H1 (cell line): ENCODE measurements at regions not wholly inside any gene's neighbourhood (a gene's known extent, or its start where the extent isn't known, plus 50 kb on each side); places are given as distances from the start of the nearest gene placed in this dataset.

Experiments
- CTCF ChIA-PET: fragments of 300-600 bp; sonication (Branson Sonifier 250); formaldehyde crosslinking; loops from one replicate; lab custom pipeline; 2021; ENCODE audit not compliant: partially characterized antibody; lab: Charles Lee
- POLR2A ChIA-PET: fragments of 300-600 bp; sonication (Branson Sonifier 250); formaldehyde crosslinking; loops from one replicate; lab custom pipeline; 2021; ENCODE audit warnings: inconsistent platforms; ENCODE audit not compliant: partially characterized antibody; lab: Charles Lee
- DNase-seq, 2 experiments: peaks; one replicate each; pipeline versions ENCODE4 v3.0.0 to v3.0.0-alpha.2; 2010 to 2022; ENCODE audit warnings: low spot score in 2 of 2, low read depth in 1 of 2, mixed read lengths in 1 of 2
- FAIRE-seq: peaks from 2 replicates; lab custom pipeline; 2011; peaks lifted over from hg19 to GRCh38; lab: Jason Lieb, UNC
- H2AFZ ChIP-seq: 2 replicates; pipeline ENCODE4 v1.8.1; 2012; ENCODE audit warnings: low read length, inconsistent platforms
- H2AK5ac ChIP-seq: 2 replicates; pipeline ENCODE4 v1.6.1; 2013; ENCODE audit warnings: low read depth, low read length
- H2BK120ac ChIP-seq: replicated peaks from 2 replicates; pipeline ENCODE3; 2013; ENCODE audit warnings: low read depth, low read length, inconsistent platforms
- H2BK12ac ChIP-seq: 2 replicates; pipeline ENCODE4 v1.6.1; 2013; ENCODE audit warnings: low read depth, low read length
- H2BK15ac ChIP-seq: 2 replicates; pipeline ENCODE4 v1.6.1; 2013; ENCODE audit warnings: low read length
- H2BK20ac ChIP-seq: 2 replicates; pipeline ENCODE4 v1.6.1; 2013; ENCODE audit warnings: low read length
- H2BK5ac ChIP-seq: 2 replicates; pipeline ENCODE4 v1.6.1; 2013; ENCODE audit warnings: low read depth, low read length
- H3K14ac ChIP-seq: 2 replicates; pipeline ENCODE4 v1.6.1; 2013; ENCODE audit warnings: inconsistent platforms; ENCODE audit not compliant: insufficient read length
- H3K18ac ChIP-seq: 2 replicates; pipeline ENCODE4 v1.6.1; 2013; ENCODE audit warnings: low read length; ENCODE audit errors: extremely low read depth
- H3K23ac ChIP-seq: 2 replicates; pipeline ENCODE4 v1.6.1; 2013; ENCODE audit warnings: inconsistent platforms; ENCODE audit not compliant: insufficient read length
- H3K23me2 ChIP-seq: 2 replicates; pipeline ENCODE4 v1.6.1; 2013; ENCODE audit warnings: low read depth, low read length
- H3K27ac ChIP-seq: 2 replicates; pipeline ENCODE4 v1.6.1; 2011; ENCODE audit warnings: low read depth, low read length, inconsistent platforms
- H3K27me3 ChIP-seq, 4 experiments: replicated peaks in 1 of 4; 1 replicate in 1 of 4; 2 replicates in 3 of 4; pipeline versions ENCODE4 v1.6.1 to v1.8.1; 2011 to 2013; ENCODE audit warnings: low read length in 3 of 4, mild to moderate bottlenecking in 3 of 4, inconsistent platforms in 2 of 4, mixed read lengths in 2 of 4, moderate library complexity in 1 of 4; ENCODE audit not compliant: control insufficient read depth in 3 of 4, insufficient read depth in 3 of 4; ENCODE audit errors: extremely low read depth in 1 of 4
- H3K36me3 ChIP-seq, 4 experiments: 2 replicates each; pipeline versions ENCODE4 v1.6.1 to v1.8.1; 2011 to 2013; ENCODE audit warnings: mild to moderate bottlenecking in 4 of 4, low read length in 3 of 4, moderate library complexity in 2 of 4, control low read depth in 1 of 4, inconsistent platforms in 1 of 4; ENCODE audit not compliant: insufficient read depth in 4 of 4, control insufficient read depth in 2 of 4
- H3K4ac ChIP-seq: replicated peaks from 2 replicates; pipeline ENCODE3; 2013; ENCODE audit warnings: low read length, low read depth, mixed read lengths, inconsistent platforms; ENCODE audit not compliant: insufficient read length
- H3K4me1 ChIP-seq, 4 experiments: replicated peaks in 1 of 4; 1 replicate in 1 of 4; 2 replicates in 3 of 4; pipeline versions ENCODE4 v1.6.1 to v1.8.1; 2011 to 2013; ENCODE audit warnings: low read length in 3 of 4, inconsistent platforms in 2 of 4, mixed read lengths in 1 of 4; ENCODE audit not compliant: insufficient read depth in 4 of 4, control insufficient read depth in 3 of 4
- H3K4me2 ChIP-seq, 2 experiments: 2 replicates each; pipeline versions ENCODE4 v1.6.1 to v1.8.1; 2011 to 2013; ENCODE audit warnings: low read depth in 2 of 2, low read length in 2 of 2, control low read depth in 1 of 2, inconsistent platforms in 1 of 2, mild to moderate bottlenecking in 1 of 2; ENCODE audit not compliant: insufficient read depth in 1 of 2
- H3K4me3 ChIP-seq, 4 experiments: fragments of 200-600, 300-600 bp in 1 of 4; sonication (generic), shearing (Covaris generic), sonication (Bioruptor Twin) in 1 of 4; 2 replicates each; pipeline versions ENCODE4 v1.5.1 to v1.8.1; 2011 to 2016; ENCODE audit warnings: low read length in 4 of 4, low read depth in 3 of 4, control low read depth in 2 of 4, inconsistent platforms in 2 of 4, mild to moderate bottlenecking in 2 of 4, mixed read lengths in 1 of 4, moderate library complexity in 1 of 4; ENCODE audit not compliant: insufficient read depth in 2 of 4; ENCODE audit errors: extremely low read depth in 1 of 4
- H3K56ac ChIP-seq: replicated peaks from 2 replicates; pipeline ENCODE3; 2013; ENCODE audit warnings: low read depth, mild to moderate bottlenecking, mixed read lengths, low read length, inconsistent platforms; ENCODE audit not compliant: insufficient read length
- H3K79me1 ChIP-seq: 2 replicates; pipeline ENCODE4 v1.6.1; 2013; ENCODE audit warnings: low read depth, low read length, control low read depth
- H3K79me2 ChIP-seq, 2 experiments: 2 replicates each; pipeline versions ENCODE4 v1.6.1 to v1.8.1; 2012 to 2013; ENCODE audit warnings: low read length in 2 of 2, mild to moderate bottlenecking in 2 of 2, inconsistent platforms in 1 of 2; ENCODE audit not compliant: insufficient read depth in 2 of 2, control insufficient read depth in 1 of 2
- H3K9ac ChIP-seq, 4 experiments: replicated peaks in 1 of 4; 1 replicate in 1 of 4; 2 replicates in 3 of 4; pipeline versions ENCODE4 v1.6.1 to v1.8.1; 2011 to 2013; ENCODE audit warnings: low read depth in 3 of 4, low read length in 3 of 4, control low read depth in 2 of 4, mild to moderate bottlenecking in 2 of 4, moderate library complexity in 2 of 4, inconsistent platforms in 1 of 4; ENCODE audit errors: extremely low read depth in 1 of 4
- H3K9me3 ChIP-seq, 2 experiments: 2 replicates each; pipeline versions ENCODE4 v1.6.1 to v1.8.1; 2012 to 2013; ENCODE audit warnings: mild to moderate bottlenecking in 2 of 2, moderate library complexity in 2 of 2, control low read depth in 1 of 2, inconsistent platforms in 1 of 2, low read depth in 1 of 2, low read length in 1 of 2, mixed read lengths in 1 of 2; ENCODE audit not compliant: insufficient read depth in 2 of 2
- H4K20me1 ChIP-seq, 2 experiments: replicated peaks in 1 of 2; 2 replicates each; pipeline versions ENCODE3 to v1.8.1; 2011 to 2013; ENCODE audit warnings: inconsistent platforms in 2 of 2, low read length in 2 of 2, mild to moderate bottlenecking in 1 of 2; ENCODE audit not compliant: insufficient read depth in 2 of 2, control insufficient read depth in 1 of 2
- H4K5ac ChIP-seq: 2 replicates; pipeline ENCODE4 v1.6.1; 2013; ENCODE audit warnings: low read length, low read depth, mixed read lengths, inconsistent platforms; ENCODE audit not compliant: insufficient read length
- H4K8ac ChIP-seq: 2 replicates; pipeline ENCODE4 v1.8.0; 2013; ENCODE audit warnings: mild to moderate bottlenecking, moderate library complexity, low read length, inconsistent platforms; ENCODE audit not compliant: insufficient read depth; ENCODE audit errors: extremely low read depth
- H4K91ac ChIP-seq: replicated peaks from 2 replicates; pipeline ENCODE3; 2013; ENCODE audit warnings: low read length, mixed read lengths, inconsistent platforms; ENCODE audit not compliant: insufficient read length
- ASH2L ChIP-seq: fragments of 200-600, 300-600 bp; sonication (generic); IDR thresholded peaks from one replicate; pipeline ENCODE4 v1.7.1; 2017; ENCODE audit warnings: low read length
- BRCA1 ChIP-seq: IDR thresholded peaks from 2 replicates; pipeline ENCODE4 v1.6.1; 2012; ENCODE audit warnings: low read depth, low read length, improper control_type of control experiment
- CBX8 ChIP-seq: fragments of 300-800, 300-1000 bp; sonication (generic); IDR thresholded peaks from 2 replicates; pipeline ENCODE4 v1.7.1; 2016; ENCODE audit warnings: low read depth, low read length, borderline replicate concordance
- HDAC2 ChIP-seq, 2 experiments: fragments of 300-600 bp in 1 of 2; sonication (generic) in 1 of 2; IDR thresholded peaks; 2 replicates each; pipeline ENCODE4 v1.6.1; 2011 to 2012; ENCODE audit warnings: low read depth in 2 of 2, low read length in 2 of 2, mild to moderate bottlenecking in 2 of 2, moderate library complexity in 2 of 2, borderline replicate concordance in 1 of 2, inconsistent platforms in 1 of 2
- HDAC6 ChIP-seq: IDR thresholded peaks from one replicate; pipeline ENCODE4 v1.7.1; 2012; ENCODE audit warnings: low read depth, mild to moderate bottlenecking, inconsistent platforms, low read length, moderate library complexity
- JUND ChIP-seq: IDR thresholded peaks from 2 replicates; pipeline ENCODE4 v1.6.1; 2011; ENCODE audit warnings: mild to moderate bottlenecking, improper control_type of control experiment, low read length
- POLR2A ChIP-seq, 2 experiments: IDR thresholded peaks; 1 replicate in 1 of 2; 2 replicates in 1 of 2; pipeline ENCODE4 v1.6.1; 2011; ENCODE audit warnings: low read depth in 2 of 2, low read length in 2 of 2, mild to moderate bottlenecking in 2 of 2; ENCODE audit errors: control extremely low read depth in 1 of 2
- POLR2AphosphoS5 ChIP-seq: IDR thresholded peaks from 2 replicates; pipeline ENCODE4 v1.6.1; 2011; ENCODE audit warnings: low read depth, low read length
- SIX5 ChIP-seq: IDR thresholded peaks from 2 replicates; pipeline ENCODE4 v1.6.1; 2011; ENCODE audit warnings: mild to moderate bottlenecking, low read depth, low read length
- SP4 ChIP-seq: IDR thresholded peaks from 2 replicates; pipeline ENCODE4 v1.6.1; 2012; ENCODE audit warnings: low read length, inconsistent platforms
- TEAD4 ChIP-seq: IDR thresholded peaks from 2 replicates; pipeline ENCODE4 v1.6.1; 2012; ENCODE audit warnings: low read depth, low read length, inconsistent platforms, mixed read lengths
- WGBS, 2 experiments: shearing (Covaris generic) in 1 of 2; methylation state at CpG; one replicate each; pipeline versions ENCODE4 v1.1.6 to v1.1.7; 2013 to 2015; ENCODE audit warnings: low lambda C conversion rate in 2 of 2, mixed read lengths in 2 of 2, inconsistent platforms in 1 of 2, low coverage in 1 of 2, missing lambda C conversion rate in 1 of 2; ENCODE audit not compliant: insufficient replicate concordance in 2 of 2, insufficient coverage in 1 of 2, insufficient read length in 1 of 2; ENCODE audit errors: extremely low coverage in 1 of 2, missing lambda C conversion rate in 1 of 2; 5-methylcytosine and 5-hydroxymethylcytosine counted together

GRCh38 chr12:89991807-89992590 is 283.4 kb upstream of the ATP2B1 start:
- Histone ChIP-seq H4K5ac (no peak overlapping the region), H3K4me2 (no peak overlapping the region), H3K14ac (no peak overlapping the region), H3K36me3 (no peaks in the 10 kb centered on the region), H4K8ac (no peak overlapping the region), H2BK20ac (no peak overlapping the region), H2BK5ac (no peak overlapping the region), H3K4me3 (no peak overlapping the region), H2AK5ac (no peak overlapping the region), H3K18ac (no peak overlapping the region), H4K91ac (no peak overlapping the region), H3K9ac (no peak overlapping the region), H2BK120ac (no peak overlapping the region), H2AFZ (no peak overlapping the region), H3K9me3 (no peaks in the 10 kb centered on the region), H3K4me1 (no peaks in the 10 kb centered on the region; a peak in 1 of 7 replicates), H2BK15ac (no peak overlapping the region), H3K4ac (no peak overlapping the region), H2BK12ac (no peak overlapping the region), H3K27ac (no peak overlapping the region), H3K79me1 (no peaks in the 10 kb centered on the region), H3K27me3 (no peaks in the 10 kb centered on the region), H3K79me2 (no peaks in the 10 kb centered on the region), H3K23me2 (no peaks in the 10 kb centered on the region), H3K23ac (no peak overlapping the region), H3K56ac (no peak overlapping the region), H4K20me1 (no peaks in the 10 kb centered on the region)
- WGBS, 2 experiments = 91% methylated on average over 6 of the region's 6 CpGs; no CpG with 5 or more reads in 1 of the 2 experiments
- DNase-seq (no peak), FAIRE-seq (no peak)
- TF ChIP-seq POLR2A (IDR thresholded peaks at IDR 0.05; ENCODE audit: control extremely low read depth in 1 of 2, low read depth in 2 of 2, low read length in 2 of 2) = no peak
- no peak for TF ChIP-seq TEAD4
- no peak for TF ChIP-seq HDAC2 (IDR thresholded peaks at IDR 0.05; ENCODE audit: borderline replicate concordance in 1 of 2, low read depth in 2 of 2, low read length in 2 of 2)
- no peak for TF ChIP-seq BRCA1
- TF ChIP-seq JUND = no peak
- no peak for TF ChIP-seq SIX5
- TF ChIP-seq SP4 = no peak
- TF ChIP-seq POLR2AphosphoS5 = no peak
- TF ChIP-seq CBX8 = no peak
- TF ChIP-seq ASH2L = no peak
- no peak for TF ChIP-seq HDAC6
- CTCF ChIA-PET = interaction anchor here (1.0 to 1.3 kb wide), 3 partner anchors 18 to 67 kb away, joined by 3 to 4 read pairs (median 3); no protein-coding TSS in a partner anchor
- POLR2A ChIA-PET = no interaction called here
